ENCODE measurements at regions not wholly inside any gene's neighbourhood (a gene's known extent, or its start where the extent isn't known, plus 50 kb on each side); places are given as distances from the start of the nearest gene placed in this dataset.

DNA sequence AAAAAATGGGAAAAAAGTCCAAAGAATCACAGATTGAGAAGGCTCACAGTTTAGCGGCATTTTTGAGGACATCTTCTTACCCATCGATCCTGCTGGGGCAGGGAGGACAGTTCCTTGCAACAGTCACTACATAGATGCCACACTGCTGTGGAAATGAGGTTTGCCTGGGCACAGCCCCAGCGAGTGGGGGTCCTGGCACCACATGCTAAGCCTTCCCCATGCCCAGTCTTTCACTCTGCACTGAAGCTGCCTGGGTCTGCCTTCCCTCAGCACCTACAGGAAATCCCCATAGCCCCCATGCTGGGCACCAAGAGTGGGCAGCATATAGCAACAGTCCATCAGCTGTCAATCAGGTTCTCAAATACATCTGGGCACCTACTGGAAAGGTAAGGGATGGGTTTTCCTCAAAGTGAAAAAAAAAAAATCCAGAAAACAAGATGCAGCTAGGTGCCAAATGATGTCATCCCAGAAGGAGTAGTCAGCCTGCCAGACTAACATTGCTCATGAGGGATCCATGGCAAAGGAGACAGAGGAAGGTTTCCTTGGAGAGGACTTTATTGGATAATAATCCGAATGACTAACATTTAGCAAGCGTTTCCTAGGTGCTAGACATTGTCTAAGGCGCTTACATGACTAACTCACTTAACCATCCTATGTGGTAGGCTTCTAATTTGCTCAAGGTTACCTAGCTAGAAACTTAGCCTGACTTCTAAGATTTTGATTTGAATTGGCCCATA lies 125.7 kb upstream of the CXCL12 start:
- TF ChIP-seq, protein P1, sequence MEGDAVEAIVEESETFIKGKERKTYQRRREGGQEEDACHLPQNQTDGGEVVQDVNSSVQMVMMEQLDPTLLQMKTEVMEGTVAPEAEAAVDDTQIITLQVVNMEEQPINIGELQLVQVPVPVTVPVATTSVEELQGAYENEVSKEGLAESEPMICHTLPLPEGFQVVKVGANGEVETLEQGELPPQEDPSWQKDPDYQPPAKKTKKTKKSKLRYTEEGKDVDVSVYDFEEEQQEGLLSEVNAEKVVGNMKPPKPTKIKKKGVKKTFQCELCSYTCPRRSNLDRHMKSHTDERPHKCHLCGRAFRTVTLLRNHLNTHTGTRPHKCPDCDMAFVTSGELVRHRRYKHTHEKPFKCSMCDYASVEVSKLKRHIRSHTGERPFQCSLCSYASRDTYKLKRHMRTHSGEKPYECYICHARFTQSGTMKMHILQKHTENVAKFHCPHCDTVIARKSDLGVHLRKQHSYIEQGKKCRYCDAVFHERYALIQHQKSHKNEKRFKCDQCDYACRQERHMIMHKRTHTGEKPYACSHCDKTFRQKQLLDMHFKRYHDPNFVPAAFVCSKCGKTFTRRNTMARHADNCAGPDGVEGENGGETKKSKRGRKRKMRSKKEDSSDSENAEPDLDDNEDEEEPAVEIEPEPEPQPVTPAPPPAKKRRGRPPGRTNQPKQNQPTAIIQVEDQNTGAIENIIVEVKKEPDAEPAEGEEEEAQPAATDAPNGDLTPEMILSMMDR (IDR thresholded peaks at IDR 0.05): no peak
- TF ChIP-seq POLR2A (IDR thresholded peaks at IDR 0.05): no peak

Measured in thyroid gland (tissue), 4 donors.